Lower leg skin (tissue), 4 donors: ENCODE measurements at regions not wholly inside any gene's neighbourhood (a gene's known extent, or its start where the extent isn't known, plus 50 kb on each side); places are given as distances from the start of the nearest gene placed in this dataset.

Experiments
- DNase-seq, 2 donors: peaks; one replicate each; pipeline ENCODE4 v3.0.0-alpha.2; 2019; ENCODE audit warnings: low spot score in 2 of 2
- H3K4me3 ChIP-seq: fragments of 200-600 bp; sonication (generic); 2 replicates; pipeline ENCODE4 v1.5.1; 2017; ENCODE audit warnings: mild to moderate bottlenecking, low read depth; ENCODE audit not compliant: poor library complexity, severe bottlenecking
- CTCF ChIP-seq, 3 donors: fragments of 450-650 bp; IDR thresholded peaks; one replicate each; pipeline ENCODE4 v1.5.1; 2016; ENCODE audit warnings: antibody characterized with exemption in 3 of 3, mild to moderate bottlenecking in 3 of 3, moderate library complexity in 2 of 3
- POLR2A ChIP-seq, 2 donors: fragments of 450-650 bp; IDR thresholded peaks; one replicate each; pipeline ENCODE4 v1.6.1; 2016 to 2017; ENCODE audit warnings: antibody characterized with exemption in 2 of 2, mild to moderate bottlenecking in 1 of 2, moderate library complexity in 1 of 2
- WGBS, 2 donors: methylation state at CpG; one replicate each; pipeline ENCODE4 v1.1.5; 2018; 5-methylcytosine and 5-hydroxymethylcytosine counted together
- intact Hi-C: fragments of 100-400 bp; cut with DNase I; formaldehyde crosslinking; loops from one replicate; pipeline ENCODE4 v1.15.0; 2023; ENCODE audit warnings: low total_unique reads

- H3K4me3 ChIP-seq = no peak overlapping the region
- no peak for DNase-seq
- WGBS, 2 donors = 31 to 48% methylated on average over 9 of the region's 9 CpGs
- intact Hi-C loops = no loop called here
- no peak for TF ChIP-seq POLR2A (IDR thresholded peaks at IDR 0.05)
- TF ChIP-seq CTCF (IDR thresholded peaks at IDR 0.05) = no peak
Measured at GRCh38 chr2:7180638-7181370, 263.6 kb downstream of the RNF144A start.

- TF ChIP-seq POLR2A (IDR thresholded peaks at IDR 0.05) (no peak), CTCF (IDR thresholded peaks at IDR 0.05) (no peak)
- intact Hi-C loops = no loop called here
- no peak overlapping the region for H3K4me3 ChIP-seq
- DNase-seq = no peak
- 83 to 90% methylated on average over 3 of the region's 3 CpGs for WGBS, 2 donors
Measured at GRCh38 chr2:7182525-7182924, 265.3 kb downstream of the RNF144A start.

GRCh38 chr2:7189106-7189505, 271.9 kb downstream of the RNF144A start:
- DNase-seq = no peak
- TF ChIP-seq CTCF (IDR thresholded peaks at IDR 0.05) (peak in 1 of 3 donors; percentile 27), POLR2A (IDR thresholded peaks at IDR 0.05) (no peak)
- H3K4me3 ChIP-seq = no peak overlapping the region

GRCh38 chr2:7190587-7191324, 273.5 kb downstream of the RNF144A start:
- WGBS, 2 donors = 68 to 89% methylated on average over 5 of the region's 5 CpGs
- DNase-seq = no peak
- H3K4me3 ChIP-seq = no peak overlapping the region
- TF ChIP-seq POLR2A (IDR thresholded peaks at IDR 0.05) (no peak), CTCF (IDR thresholded peaks at IDR 0.05) (no peak)
- intact Hi-C loops = no loop called here

More at GRCh38 chr2:7189106-7189505, 271.9 kb downstream of the RNF144A start:
- 64 to 94% methylated on average over 8 of the region's 8 CpGs for WGBS, 2 donors
- intact Hi-C loops = no loop called here

GRCh38 chr2:7191932-7192331, 274.7 kb downstream of the RNF144A start:
- 29 to 41% methylated on average over 4 of the region's 4 CpGs for WGBS, 2 donors
- DNase-seq = no peak
- intact Hi-C loops = no loop called here
- H3K4me3 ChIP-seq = no peak overlapping the region
- no peak for TF ChIP-seq POLR2A (IDR thresholded peaks at IDR 0.05)
- TF ChIP-seq CTCF (IDR thresholded peaks at IDR 0.05) = no peak
